ENCODE measurements at regions not wholly inside any gene's neighbourhood (a gene's known extent, or its start where the extent isn't known, plus 50 kb on each side); places are given as distances from the start of the nearest gene placed in this dataset.

DNA sequence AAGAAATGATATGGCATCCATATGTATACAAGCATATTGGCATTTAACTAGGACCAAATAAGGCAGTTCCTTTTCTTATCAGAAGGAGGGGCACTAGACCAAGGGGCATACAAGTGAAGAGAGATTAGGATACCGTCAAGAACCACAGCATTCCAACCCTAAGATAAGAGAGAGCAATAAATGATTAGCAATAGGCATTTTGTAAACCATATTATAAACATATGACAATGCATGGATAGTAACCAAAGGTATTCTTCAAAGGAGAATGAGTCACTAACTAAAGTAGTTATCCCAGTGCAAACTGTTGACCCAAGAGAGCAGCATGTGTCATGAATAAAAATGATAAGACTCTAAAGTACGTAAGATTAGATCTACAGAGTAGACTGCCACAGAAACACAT is 500.9 kb upstream of the HTR2A start:
- WGBS (ENCODE audit: extremely low coverage, insufficient read length, low lambda C conversion rate), result no CpG with 5 or more reads among the region's 2 CpGs
- H3K23ac ChIP-seq (ENCODE audit: insufficient read length, low read depth, low read length), result no peak overlapping the region
- no peak overlapping the region for H2BK120ac ChIP-seq (ENCODE audit: low read depth, low read length, poor library complexity, severe bottlenecking)
- Mint-ChIP-seq H3K9me3 (no peaks in the 10 kb centered on the region), H3K4me3 (no peak overlapping the region), H3K27ac (no peak overlapping the region), H3K27me3 (ENCODE audit: low read depth) (no peaks in the 10 kb centered on the region), H3K36me3 (ENCODE audit: insufficient read depth in 1 of 3, low read depth in 3 of 3) (no peaks in the 10 kb centered on the region), H3K4me1 (peaks cover 15% of the 10 kb centered on the region in 2 experiments)
- no peaks in the 10 kb centered on the region for H3K23me2 ChIP-seq (ENCODE audit: insufficient read length, low read depth, low read length, poor library complexity, severe bottlenecking)
- H3K27ac ChIP-seq (ENCODE audit: insufficient read length, low read depth, low read length), result no peak overlapping the region
- H3K79me1 ChIP-seq (ENCODE audit: insufficient read depth, low read depth, low read length, poor library complexity, severe bottlenecking), result no peaks in the 10 kb centered on the region
- H3K9ac ChIP-seq (ENCODE audit: extremely low read depth, insufficient read length, low read length), result no peak overlapping the region
- H3K9me3 ChIP-seq (ENCODE audit: control insufficient read depth, low read depth, low read length), result no peaks in the 10 kb centered on the region
- H3K14ac ChIP-seq (ENCODE audit: insufficient read depth, low read length), result no peak overlapping the region
- H4K91ac ChIP-seq (ENCODE audit: insufficient read length, low read depth, low read length), result no peak overlapping the region
- H3T11ph ChIP-seq (ENCODE audit: low read length), result no peak overlapping the region
- H2AFZ ChIP-seq (ENCODE audit: low read length), result no peak overlapping the region
- no peak overlapping the region for H4K8ac ChIP-seq (replicated peaks; ENCODE audit: insufficient read length, low read depth, low read length)
- no peak overlapping the region for H2AK5ac ChIP-seq (ENCODE audit: insufficient read length, low read length)
- H3K4me1 ChIP-seq (ENCODE audit: insufficient read depth, low read length), result peaks cover 3% of the 10 kb centered on the region; the same call in 1 of the 2 replicates
- H2BK12ac ChIP-seq (ENCODE audit: insufficient read length, low read depth, low read length), result no peak overlapping the region
- H2BK15ac ChIP-seq (ENCODE audit: low read depth, low read length), result no peak overlapping the region
- H2BK20ac ChIP-seq (ENCODE audit: low read depth, low read length, poor library complexity, severe bottlenecking), result no peak overlapping the region
- no peak overlapping the region for H2BK5ac ChIP-seq (ENCODE audit: insufficient read length, low read length)
- no peaks in the 10 kb centered on the region for H3K79me2 ChIP-seq (ENCODE audit: insufficient read depth, low read length)
- H4K5ac ChIP-seq (ENCODE audit: insufficient read length, low read depth, low read length), result no peak overlapping the region
- H3K18ac ChIP-seq (ENCODE audit: insufficient read length, low read depth, low read length), result no peak overlapping the region
- no peak overlapping the region for H3K56ac ChIP-seq (ENCODE audit: insufficient read length, low read depth, low read length)
- no peaks in the 10 kb centered on the region for H3K27me3 ChIP-seq (ENCODE audit: insufficient read depth, low read length)
- H3K4me2 ChIP-seq (ENCODE audit: insufficient read depth, insufficient read length, low read length), result no peak overlapping the region
- no peaks in the 10 kb centered on the region for H4K20me1 ChIP-seq (ENCODE audit: control insufficient read depth, insufficient read depth, insufficient read length)
- peak; percentile 48; the same call in 2 of the 3 replicates for TF ChIP-seq CTCF (conservative IDR thresholded peaks at IDR 0.05)
- H3K4ac ChIP-seq (ENCODE audit: low read depth, low read length), result no peak overlapping the region
- no peak for DNase-seq

Data from H9 (cell line).